Uterus (tissue), 2 donors: ENCODE measurements at regions not wholly inside any gene's neighbourhood (a gene's known extent, or its start where the extent isn't known, plus 50 kb on each side); places are given as distances from the start of the nearest gene placed in this dataset.
"Not testable (repeated sequence)": the region's sequence is repeated elsewhere in the genome, so short reads cannot be mapped to it uniquely, and the experiment has no call there.

Experiments used
- POLR2A ChIP-seq, 2 donors: fragments of 450-650 bp; IDR thresholded peaks; one replicate each; pipeline ENCODE4 v1.6.1; 2016; ENCODE audit warnings: antibody characterized with exemption in 2 of 2, mild to moderate bottlenecking in 1 of 2, moderate library complexity in 1 of 2
- TF ChIP-seq, protein P1 (sequence below), 4 experiments: fragments of 200-600 bp in 2 of 4; fragments of 450-650 bp in 2 of 4; sonication (generic) in 2 of 4; IDR thresholded peaks; one replicate each; pipeline ENCODE4 v1.5.1; 2016 to 2019; ENCODE audit warnings: antibody characterized with exemption in 4 of 4, mild to moderate bottlenecking in 2 of 4, moderate library complexity in 1 of 4

- TF ChIP-seq, protein P1, sequence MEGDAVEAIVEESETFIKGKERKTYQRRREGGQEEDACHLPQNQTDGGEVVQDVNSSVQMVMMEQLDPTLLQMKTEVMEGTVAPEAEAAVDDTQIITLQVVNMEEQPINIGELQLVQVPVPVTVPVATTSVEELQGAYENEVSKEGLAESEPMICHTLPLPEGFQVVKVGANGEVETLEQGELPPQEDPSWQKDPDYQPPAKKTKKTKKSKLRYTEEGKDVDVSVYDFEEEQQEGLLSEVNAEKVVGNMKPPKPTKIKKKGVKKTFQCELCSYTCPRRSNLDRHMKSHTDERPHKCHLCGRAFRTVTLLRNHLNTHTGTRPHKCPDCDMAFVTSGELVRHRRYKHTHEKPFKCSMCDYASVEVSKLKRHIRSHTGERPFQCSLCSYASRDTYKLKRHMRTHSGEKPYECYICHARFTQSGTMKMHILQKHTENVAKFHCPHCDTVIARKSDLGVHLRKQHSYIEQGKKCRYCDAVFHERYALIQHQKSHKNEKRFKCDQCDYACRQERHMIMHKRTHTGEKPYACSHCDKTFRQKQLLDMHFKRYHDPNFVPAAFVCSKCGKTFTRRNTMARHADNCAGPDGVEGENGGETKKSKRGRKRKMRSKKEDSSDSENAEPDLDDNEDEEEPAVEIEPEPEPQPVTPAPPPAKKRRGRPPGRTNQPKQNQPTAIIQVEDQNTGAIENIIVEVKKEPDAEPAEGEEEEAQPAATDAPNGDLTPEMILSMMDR (IDR thresholded peaks at IDR 0.05): not testable (repeated sequence)
- not testable (repeated sequence) for TF ChIP-seq POLR2A (IDR thresholded peaks at IDR 0.05)
Observed at GRCh38 chr7:57012907-57013306, 119.3 kb downstream of the ZNF479 start.
